ENCODE measurements at regions not wholly inside any gene's neighbourhood (a gene's known extent, or its start where the extent isn't known, plus 50 kb on each side); places are given as distances from the start of the nearest gene placed in this dataset.
A peak's percentile ranks its signal among the peaks of the same experiment; 100 is the strongest.
"Not testable (repeated sequence)": the region's sequence is repeated elsewhere in the genome, so short reads cannot be mapped to it uniquely, and the experiment has no call there.

DNA sequence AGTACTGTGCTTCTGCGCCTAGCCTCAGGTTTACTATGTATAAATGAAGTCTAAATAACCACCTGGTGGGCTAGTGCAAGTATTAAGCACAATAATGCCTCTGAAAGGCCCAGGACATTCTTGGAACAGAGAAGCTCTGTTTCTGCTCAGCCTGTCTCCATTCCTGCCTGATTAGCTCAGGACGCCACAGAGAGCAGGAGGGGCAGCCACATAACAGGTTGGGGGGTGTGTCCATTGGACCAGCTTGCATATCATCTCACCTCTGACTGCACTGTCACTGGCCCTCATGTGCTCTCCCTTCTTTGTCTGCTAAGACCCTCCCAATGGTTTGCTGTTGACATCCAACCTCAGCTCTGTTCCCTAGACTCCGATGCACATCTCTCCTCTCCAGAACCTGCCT lies 52.8 kb upstream of the IKZF1 start:
- H3K4me1 Mint-ChIP-seq: no peaks in the 10 kb centered on the region
- DNase-seq: no peak
- H3K9me3 Mint-ChIP-seq: peaks cover 0 to 4% (median under 1%) of the 10 kb centered on the region in 6 donors
- H3K27me3 Mint-ChIP-seq (ENCODE audit: low read depth in 3 of 3): peaks cover 0 to 4% (median 2%) of the 10 kb centered on the region in 3 donors
- H3K36me3 Mint-ChIP-seq: peaks cover 0 to 3% (median 0%) of the 10 kb centered on the region in 3 donors
- no peak overlapping the region for H3K4me3 Mint-ChIP-seq
- no peak overlapping the region for H3K27ac Mint-ChIP-seq

DNA sequence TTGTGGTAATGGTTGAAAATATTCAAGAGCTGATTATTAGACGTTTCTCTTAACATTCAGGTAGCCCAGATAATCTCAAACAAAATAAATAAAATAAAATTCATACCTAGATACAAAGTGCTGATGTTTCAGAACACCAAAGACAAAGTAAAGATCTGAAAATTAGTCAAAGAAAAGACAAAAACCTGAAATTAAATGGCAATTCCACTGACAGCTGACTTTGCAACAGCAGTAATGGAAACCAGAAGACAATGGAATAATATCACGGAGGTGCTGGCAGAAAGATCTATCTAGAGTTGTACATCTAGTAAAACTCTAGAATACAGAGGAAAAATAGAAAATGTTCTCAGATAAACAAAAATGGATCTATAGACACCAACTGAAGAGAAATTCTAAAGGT lies 58.0 kb upstream of the IKZF1 start:
- DNase-seq: no peak
- H3K27me3 Mint-ChIP-seq (ENCODE audit: low read depth in 3 of 3): peaks cover 0 to 6% (median 1%) of the 10 kb centered on the region in 3 donors
- H3K9me3 Mint-ChIP-seq: peaks cover 10 to 16% (median 13%) of the 10 kb centered on the region in 6 donors
- H3K27ac Mint-ChIP-seq: peak overlapping the region in 1 of 6 donors; percentile 62
- H3K36me3 Mint-ChIP-seq: peaks cover 5 to 12% (median 8%) of the 10 kb centered on the region in 3 donors
- H3K4me1 Mint-ChIP-seq: no peaks in the 10 kb centered on the region
- H3K4me3 Mint-ChIP-seq: no peak overlapping the region

DNA sequence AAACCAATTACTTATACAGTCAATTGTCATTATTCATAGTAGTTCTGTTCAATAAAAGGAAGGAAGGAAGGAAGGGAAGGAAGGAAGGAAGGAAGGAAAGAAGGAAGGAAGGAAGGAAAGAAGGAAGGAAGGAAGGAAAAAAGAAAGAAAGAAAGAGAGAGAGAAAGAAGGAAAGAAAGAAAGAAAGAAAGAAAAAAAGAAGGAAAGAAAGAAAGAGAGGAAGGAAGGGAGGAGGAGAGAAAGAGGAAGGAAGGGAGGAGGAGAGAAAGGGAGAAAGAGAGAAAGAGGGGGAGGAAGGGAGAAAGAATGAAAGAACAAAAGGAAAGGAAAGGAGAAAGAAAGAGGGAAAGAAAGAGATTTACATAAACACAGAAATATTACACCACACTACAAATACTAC lies 62.4 kb upstream of the IKZF1 start:
- H3K4me1 Mint-ChIP-seq; H3K27ac Mint-ChIP-seq; H3K27me3 Mint-ChIP-seq (ENCODE audit: low read depth in 3 of 3); H3K4me3 Mint-ChIP-seq; DNase-seq: not testable (repeated sequence)
- H3K36me3 Mint-ChIP-seq: peaks cover 4 to 12% (median 5%) of the 10 kb centered on the region in 3 donors
- H3K9me3 Mint-ChIP-seq: peaks cover 10 to 16% (median 13%) of the 10 kb centered on the region in 6 donors

DNA sequence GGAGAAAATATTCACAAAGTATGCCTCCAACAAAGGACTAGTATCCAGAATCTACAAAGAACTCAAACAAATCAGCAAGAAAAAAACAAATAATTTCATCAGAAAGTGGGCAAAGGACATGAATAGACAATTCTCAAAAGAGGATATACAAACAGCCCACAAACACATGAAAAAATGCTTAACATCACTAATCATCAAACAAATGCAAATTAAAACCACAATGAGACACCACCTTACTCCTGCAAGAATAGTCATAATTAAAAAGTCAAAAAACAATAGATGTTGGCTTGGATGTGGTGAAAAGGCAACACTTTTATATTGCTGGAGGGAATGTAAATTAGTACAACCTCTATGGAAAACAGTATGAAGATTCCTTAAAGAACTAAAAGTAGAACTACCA lies 63.8 kb upstream of the IKZF1 start:
- H3K36me3 Mint-ChIP-seq: peaks cover 0 to 12% (median 0%) of the 10 kb centered on the region in 3 donors
- H3K4me1 Mint-ChIP-seq; H3K9me3 Mint-ChIP-seq; H3K27ac Mint-ChIP-seq; DNase-seq; H3K27me3 Mint-ChIP-seq (ENCODE audit: low read depth in 3 of 3); H3K4me3 Mint-ChIP-seq: not testable (repeated sequence)

DNA sequence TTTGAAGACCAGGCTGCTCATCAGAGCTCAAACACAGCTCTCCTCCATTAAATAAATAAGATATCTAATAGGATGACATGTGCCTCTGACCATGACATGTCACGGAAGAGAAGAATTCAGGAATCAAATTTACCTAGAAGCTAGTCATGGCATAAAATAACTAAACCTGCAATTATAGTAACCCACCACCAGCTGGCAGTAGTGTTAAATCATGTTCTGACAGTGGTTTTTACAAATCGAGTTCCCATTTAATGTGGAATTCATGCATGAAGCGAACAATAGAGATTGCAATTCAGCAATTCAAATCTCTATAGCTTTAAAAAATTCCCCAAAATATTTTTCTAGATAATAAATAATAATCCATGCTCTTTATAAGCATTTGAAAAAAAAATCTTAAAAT lies 74.6 kb upstream of the IKZF1 start:
- peaks cover 5 to 7% (median 6%) of the 10 kb centered on the region in 3 donors for H3K36me3 Mint-ChIP-seq
- H3K27ac Mint-ChIP-seq: no peak overlapping the region

DNA sequence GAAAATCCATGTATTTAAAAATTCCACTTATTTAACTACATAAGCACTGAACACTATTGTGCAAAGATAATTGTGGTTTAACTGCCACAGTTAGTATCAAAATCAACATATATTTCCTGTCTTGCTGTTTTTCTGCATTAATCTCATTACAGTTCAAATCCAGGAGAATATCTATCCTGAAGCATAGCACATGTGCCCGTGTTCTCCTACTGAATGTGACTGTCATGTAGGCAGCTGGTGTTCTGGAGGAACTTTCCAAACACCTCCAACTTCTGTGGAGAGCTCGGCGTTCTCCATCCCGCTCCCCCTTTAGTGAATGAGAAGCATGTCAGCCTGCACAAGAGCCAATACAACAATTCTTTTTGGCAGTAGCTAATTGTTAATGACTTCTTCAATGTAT lies 76.4 kb upstream of the IKZF1 start:
- peaks cover 0 to 2% (median 0%) of the 10 kb centered on the region in 3 donors for H3K27me3 Mint-ChIP-seq (ENCODE audit: low read depth in 3 of 3)
- H3K9me3 Mint-ChIP-seq: peaks cover 8 to 16% (median 13%) of the 10 kb centered on the region in 6 donors
- H3K4me1 Mint-ChIP-seq: peaks cover 0 to 3% of the 10 kb centered on the region in 2 donors
- DNase-seq: no peak
- no peak overlapping the region for H3K4me3 Mint-ChIP-seq
- peaks cover 5 to 7% (median 6%) of the 10 kb centered on the region in 3 donors for H3K36me3 Mint-ChIP-seq
- H3K27ac Mint-ChIP-seq: peak overlapping the region in 1 of 6 donors; percentile 3

More for the DNA sequence above, 74.6 kb upstream of the IKZF1 start:
- H3K9me3 Mint-ChIP-seq: peaks cover 4 to 16% (median 12%) of the 10 kb centered on the region in 6 donors
- peaks cover 0 to 2% (median 0%) of the 10 kb centered on the region in 3 donors for H3K27me3 Mint-ChIP-seq (ENCODE audit: low read depth in 3 of 3)
- H3K4me3 Mint-ChIP-seq: no peak overlapping the region
- peak in 2 of 3 donors; percentile 29 to 31 for DNase-seq
- H3K4me1 Mint-ChIP-seq: peaks cover 0 to 3% of the 10 kb centered on the region in 2 donors

DNA sequence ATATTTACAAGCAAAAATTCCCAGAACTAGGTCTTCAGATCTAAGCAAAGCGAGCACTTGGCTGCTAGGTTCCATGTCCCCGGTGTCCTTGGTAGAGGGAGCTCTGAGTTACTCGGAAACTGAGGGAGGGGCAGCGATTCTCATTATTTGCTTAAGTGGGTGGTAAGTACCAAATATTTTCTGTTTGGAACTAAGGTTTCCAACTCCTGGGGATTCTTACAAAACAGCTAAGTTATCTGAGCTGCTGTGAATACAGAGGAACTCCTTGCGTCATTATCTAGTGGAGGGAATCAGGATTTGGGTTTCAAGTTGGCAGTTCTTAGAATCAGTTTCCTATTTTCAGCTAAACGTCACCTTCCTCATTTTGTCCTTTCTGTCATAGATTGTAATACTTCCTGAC lies 76.8 kb upstream of the IKZF1 start:
- peaks cover 5 to 7% (median 6%) of the 10 kb centered on the region in 3 donors for H3K36me3 Mint-ChIP-seq
- H3K27ac Mint-ChIP-seq: peak overlapping the region in 1 of 6 donors; percentile 3
- H3K4me1 Mint-ChIP-seq: peaks cover 0 to 3% of the 10 kb centered on the region in 2 donors
- H3K4me3 Mint-ChIP-seq: no peak overlapping the region
- no peak for DNase-seq
- H3K9me3 Mint-ChIP-seq: peaks cover 8 to 18% (median 13%) of the 10 kb centered on the region in 6 donors
- H3K27me3 Mint-ChIP-seq (ENCODE audit: low read depth in 3 of 3): peaks cover 0 to 2% (median 0%) of the 10 kb centered on the region in 3 donors

DNA sequence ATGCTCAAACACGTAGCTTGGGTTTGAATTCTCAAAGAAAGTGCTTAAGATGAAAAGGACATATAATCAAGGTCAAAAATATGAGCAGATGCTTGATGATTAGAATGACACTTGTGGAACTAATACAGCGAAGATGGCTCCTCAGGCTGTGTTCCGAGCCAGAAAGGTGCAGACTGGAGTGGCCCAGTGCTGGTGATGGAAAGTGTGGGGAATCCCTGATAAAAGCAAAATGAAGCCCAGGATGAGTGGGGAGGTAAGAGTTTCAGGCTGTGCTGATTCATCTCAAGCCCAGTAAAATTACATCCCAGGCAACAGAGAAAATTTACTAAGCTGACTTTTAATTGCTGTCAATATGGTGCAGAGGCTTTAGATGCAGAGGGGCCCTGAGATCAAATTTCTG lies 77.8 kb upstream of the IKZF1 start:
- Mint-ChIP-seq H3K9me3 (peaks cover 14 to 29% (median 19%) of the 10 kb centered on the region in 6 donors), H3K36me3 (peaks cover 11 to 14% (median 12%) of the 10 kb centered on the region in 3 donors), H3K27me3 (ENCODE audit: low read depth in 3 of 3) (peaks cover 0 to 3% (median 2%) of the 10 kb centered on the region in 3 donors), H3K27ac (no peak overlapping the region), H3K4me3 (peak overlapping the region in 1 of 5 donors; percentile 21), H3K4me1 (peaks cover 0 to 3% of the 10 kb centered on the region in 2 donors)
- no peak for DNase-seq

DNA sequence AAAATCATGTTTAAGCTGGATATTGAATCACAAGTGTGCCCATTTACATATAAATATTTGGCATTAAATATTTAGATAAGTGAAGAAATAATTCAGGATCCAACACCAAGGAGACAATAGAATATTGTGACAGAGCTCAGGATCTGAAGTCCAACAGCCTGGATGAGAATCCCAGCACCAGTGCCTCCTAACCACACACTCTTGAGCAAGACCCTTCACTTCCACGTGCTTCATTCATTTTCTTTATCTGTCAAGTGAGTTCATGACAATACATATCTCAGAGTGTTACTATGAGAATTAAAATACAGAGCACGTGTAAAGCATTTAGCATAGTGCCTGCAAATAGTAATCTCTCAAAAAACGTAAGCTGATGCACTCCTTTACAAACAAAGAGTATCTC lies 78.4 kb upstream of the IKZF1 start:
- Mint-ChIP-seq H3K27me3 (ENCODE audit: low read depth in 3 of 3) (peaks cover 0 to 3% (median 2%) of the 10 kb centered on the region in 3 donors), H3K4me1 (peaks cover 0 to 3% of the 10 kb centered on the region in 2 donors), H3K4me3 (no peak overlapping the region), H3K9me3 (peaks cover 16 to 34% (median 24%) of the 10 kb centered on the region in 6 donors), H3K27ac (no peak overlapping the region), H3K36me3 (peaks cover 14 to 16% (median 14%) of the 10 kb centered on the region in 3 donors)
- no peak for DNase-seq

DNA sequence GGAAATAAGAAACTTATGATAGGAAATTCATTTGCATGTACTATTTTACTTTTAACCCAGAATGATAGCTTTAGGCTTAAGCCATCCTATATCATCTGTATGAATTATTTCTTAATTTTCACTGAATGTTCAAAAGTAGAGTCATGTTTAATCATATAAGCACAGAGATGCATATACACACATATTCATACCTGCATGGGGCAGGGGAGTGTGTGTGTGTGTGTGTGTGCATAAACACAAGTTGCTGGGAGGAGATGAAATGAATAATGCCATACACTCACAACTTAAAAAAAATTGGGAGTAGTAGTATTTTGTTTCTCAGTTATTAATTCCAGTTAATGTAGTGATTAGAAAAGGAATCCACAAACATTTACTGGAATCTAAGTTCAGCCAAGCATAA lies 83.1 kb upstream of the IKZF1 start:
- H3K4me3 Mint-ChIP-seq: no peak overlapping the region

DNA sequence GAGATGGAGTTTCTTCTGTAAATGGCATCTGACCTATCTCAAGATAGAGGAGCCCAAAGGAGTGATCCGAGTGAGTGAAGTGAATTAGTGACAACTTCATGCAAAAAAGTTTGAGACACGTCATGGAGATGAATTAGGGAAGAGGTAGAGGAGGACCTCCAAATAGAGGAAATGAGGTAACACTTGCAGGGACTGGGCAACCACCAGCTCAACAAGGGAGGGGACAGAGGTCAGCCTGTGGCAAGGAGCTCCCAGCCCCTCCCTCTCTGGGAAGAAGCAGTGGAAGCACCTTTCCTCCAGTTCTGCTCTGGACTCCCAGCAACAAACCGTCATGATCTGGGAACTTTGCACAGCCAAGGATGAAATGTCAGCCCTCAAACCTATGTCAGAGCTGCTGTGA lies 83.5 kb upstream of the IKZF1 start:
- H3K36me3 Mint-ChIP-seq: peaks cover 11 to 14% (median 11%) of the 10 kb centered on the region in 3 donors
- no peak for DNase-seq
- peaks cover 0 to 9% of the 10 kb centered on the region in 2 donors for H3K4me1 Mint-ChIP-seq
- no peak overlapping the region for H3K4me3 Mint-ChIP-seq
- peaks cover 14 to 23% (median 16%) of the 10 kb centered on the region in 6 donors for H3K9me3 Mint-ChIP-seq
- H3K27ac Mint-ChIP-seq: no peak overlapping the region
- H3K27me3 Mint-ChIP-seq (ENCODE audit: low read depth in 3 of 3): peaks cover 0 to 3% (median 2%) of the 10 kb centered on the region in 3 donors

More for the DNA sequence above, 83.1 kb upstream of the IKZF1 start:
- DNase-seq: no peak
- Mint-ChIP-seq H3K4me1 (peaks cover 0 to 5% of the 10 kb centered on the region in 2 donors), H3K9me3 (peaks cover 14 to 23% (median 16%) of the 10 kb centered on the region in 6 donors), H3K27ac (no peak overlapping the region), H3K36me3 (peaks cover 11 to 14% (median 11%) of the 10 kb centered on the region in 3 donors), H3K27me3 (ENCODE audit: low read depth in 3 of 3) (peaks cover 0 to 3% (median 2%) of the 10 kb centered on the region in 3 donors)

DNA sequence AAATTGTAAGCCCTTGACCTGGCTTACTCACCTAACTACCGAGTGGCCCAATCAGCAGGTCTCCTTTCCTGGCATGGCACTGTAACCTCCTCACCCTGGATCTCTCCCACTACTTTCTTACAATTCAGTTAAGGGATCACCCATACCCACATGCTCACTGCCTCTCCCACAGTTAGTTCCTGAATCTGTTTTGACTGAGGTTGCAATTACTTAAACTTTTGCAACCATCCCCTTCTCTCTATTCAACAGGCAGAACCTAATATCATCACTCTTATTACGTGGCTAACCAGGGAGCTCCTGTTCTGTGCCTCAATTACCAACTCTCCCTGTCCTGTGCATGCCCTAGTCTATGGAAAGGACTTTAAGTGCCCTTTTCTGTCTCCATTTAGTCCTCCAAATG lies 84.2 kb upstream of the IKZF1 start:
- DNase-seq: no peak
- Mint-ChIP-seq H3K27ac (no peak overlapping the region), H3K27me3 (ENCODE audit: low read depth in 3 of 3) (peaks cover 1 to 6% (median 2%) of the 10 kb centered on the region in 3 donors), H3K9me3 (peaks cover 14 to 23% (median 16%) of the 10 kb centered on the region in 6 donors), H3K4me3 (no peak overlapping the region), H3K4me1 (peaks cover 0 to 10% of the 10 kb centered on the region in 2 donors), H3K36me3 (peaks cover 11 to 14% (median 11%) of the 10 kb centered on the region in 3 donors)

DNA sequence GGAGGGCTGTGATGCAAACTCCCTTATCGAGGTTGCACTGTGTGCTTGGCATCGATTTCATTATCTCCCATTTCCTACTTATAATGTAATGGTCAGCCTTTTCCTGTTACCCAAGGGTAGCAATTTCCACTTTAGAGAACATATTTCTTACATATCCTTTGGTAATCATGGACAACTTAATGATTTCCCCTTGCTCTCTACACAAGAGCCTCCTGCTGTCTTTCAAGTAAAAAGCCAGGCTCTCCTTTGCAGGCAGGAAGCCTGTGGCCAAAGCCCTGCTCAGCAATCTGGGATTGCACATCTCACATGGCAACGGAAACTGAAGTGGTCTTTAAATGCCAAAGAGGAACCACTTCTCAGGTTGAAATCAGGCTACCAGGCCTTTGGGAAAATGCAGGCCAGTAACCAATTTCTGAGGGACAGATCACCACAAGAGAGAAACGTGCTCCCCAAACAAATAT lies 86.7 kb upstream of the IKZF1 start:
- Mint-ChIP-seq H3K4me1 (peaks cover 20 to 28% of the 10 kb centered on the region in 2 donors), H3K36me3 (peaks cover 11 to 14% (median 11%) of the 10 kb centered on the region in 3 donors), H3K27ac (no peak overlapping the region), H3K27me3 (ENCODE audit: low read depth in 3 of 3) (peaks cover 2 to 6% (median 3%) of the 10 kb centered on the region in 3 donors), H3K9me3 (peaks cover 12 to 22% (median 15%) of the 10 kb centered on the region in 6 donors), H3K4me3 (no peak overlapping the region)
- no peak for DNase-seq

DNA sequence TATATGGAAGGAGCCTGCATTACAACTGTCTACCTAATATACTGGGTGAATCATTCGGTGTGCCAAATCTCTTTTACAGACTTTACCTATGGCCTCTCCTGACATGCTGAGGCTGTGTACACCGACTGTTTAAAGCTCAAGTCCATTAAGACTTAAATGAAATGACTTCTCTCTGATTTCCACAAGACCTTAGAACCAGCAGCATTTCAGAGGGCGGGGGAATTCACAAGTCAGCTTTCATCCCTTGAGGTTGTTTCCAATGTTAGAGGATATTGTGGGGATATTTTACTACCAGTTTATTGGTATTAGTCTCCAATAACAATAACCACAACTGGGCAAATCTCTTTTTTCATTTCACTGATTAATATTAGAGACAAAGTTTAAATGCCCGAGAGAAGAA lies 87.1 kb upstream of the IKZF1 start:
- H3K4me1 Mint-ChIP-seq: peaks cover 24 to 32% of the 10 kb centered on the region in 2 donors
- H3K9me3 Mint-ChIP-seq: peaks cover 11 to 18% (median 14%) of the 10 kb centered on the region in 6 donors
- DNase-seq: no peak
- H3K4me3 Mint-ChIP-seq: no peak overlapping the region
- H3K27ac Mint-ChIP-seq: no peak overlapping the region
- peaks cover 9 to 13% (median 10%) of the 10 kb centered on the region in 3 donors for H3K36me3 Mint-ChIP-seq
- peaks cover 2 to 6% (median 3%) of the 10 kb centered on the region in 3 donors for H3K27me3 Mint-ChIP-seq (ENCODE audit: low read depth in 3 of 3)

All from immature natural killer cell (primary cell).